Activated CD4-positive, alpha-beta T cell treated with anti-CD3 and anti-CD28 coated beads for 36 hours (primary cell): ENCODE measurements at regions not wholly inside any gene's neighbourhood (a gene's known extent, or its start where the extent isn't known, plus 50 kb on each side); places are given as distances from the start of the nearest gene placed in this dataset.
"Not testable (repeated sequence)": the region's sequence is repeated elsewhere in the genome, so short reads cannot be mapped to it uniquely, and the experiment has no call there.

Source experiments
- ATAC-seq: fragments of 200-7000 bp; cut with Tn5 transposase; one replicate; pipeline ENCODE4 v1.10.0; 2021; ENCODE audit warnings: mild to moderate bottlenecking, moderate library complexity
- CTCF ChIA-PET: fragments of 350-600 bp; sonication (Branson Sonifier 250); formaldehyde crosslinking; loops from one replicate; lab custom pipeline; 2021; ENCODE audit warnings: antibody characterized with exemption; lab: Charles Lee
- POLR2A ChIA-PET: fragments of 350-600 bp; sonication (Branson Sonifier 250); formaldehyde crosslinking; loops from one replicate; lab custom pipeline; 2021; ENCODE audit warnings: antibody characterized with exemption, inconsistent platforms; lab: Charles Lee
- DNase-seq: peaks from one replicate; pipeline ENCODE4 v3.0.0-alpha.2; 2020
- H3K27ac Mint-ChIP-seq: one replicate; pipeline ENCODE4 v1.8.0; 2021; ENCODE audit warnings: mixed read lengths
- H3K27me3 Mint-ChIP-seq: one replicate; pipeline ENCODE4 v1.8.0; 2021; ENCODE audit warnings: mixed read lengths
- H3K36me3 Mint-ChIP-seq: one replicate; pipeline ENCODE4 v1.8.0; 2021; ENCODE audit warnings: low read depth, mixed read lengths
- H3K4me1 Mint-ChIP-seq: one replicate; pipeline ENCODE4 v1.8.0; 2021; ENCODE audit warnings: mixed read lengths
- H3K4me3 Mint-ChIP-seq: one replicate; pipeline ENCODE4 v1.8.0; 2021; ENCODE audit warnings: mild to moderate bottlenecking, moderate library complexity, mixed read lengths
- H3K9me3 Mint-ChIP-seq: one replicate; pipeline ENCODE4 v1.8.0; 2021; ENCODE audit warnings: low read depth, mixed read lengths
- intact Hi-C, 2 experiments: fragments of 100-400 bp; cut with DNase I in 1 of 2; cut with micrococcal nuclease in 1 of 2; formaldehyde crosslinking; loops; one replicate each; pipeline versions ENCODE4 v1.14.2 to v1.15.1; 2022 to 2024; cut with DNase I, micrococcal nuclease

DNA sequence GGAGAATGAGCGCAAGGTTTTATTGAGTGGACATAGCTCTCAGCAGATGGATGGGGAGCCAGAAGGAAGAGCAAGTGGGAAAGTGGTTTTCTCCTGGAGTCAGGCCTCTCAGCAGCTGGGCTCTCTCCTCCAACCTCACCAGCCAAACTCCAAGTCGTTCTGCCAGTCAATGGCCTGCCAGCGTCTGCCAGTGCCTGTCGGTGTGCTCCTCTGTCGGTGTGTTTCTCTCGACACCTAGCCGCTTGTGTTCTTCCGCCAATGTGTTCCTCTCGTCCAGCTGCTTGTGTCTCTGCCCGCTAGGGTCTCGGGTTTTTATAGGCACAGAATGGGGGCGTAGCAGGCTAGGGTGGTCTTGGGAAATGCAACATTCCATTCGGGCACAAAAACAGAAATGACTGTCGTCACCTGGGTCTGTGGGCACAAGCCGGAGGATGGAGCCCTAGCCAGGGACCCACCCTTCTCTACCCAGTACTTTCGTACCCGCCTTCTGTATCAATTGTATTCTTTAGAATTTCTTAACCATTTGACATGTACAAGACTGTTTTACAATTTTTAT lies 1365.4 kb downstream of the FSCB start:
- Mint-ChIP-seq H3K27me3 (no peaks in the 10 kb centered on the region), H3K36me3 (no peaks in the 10 kb centered on the region)
- intact Hi-C loops: no loop called here

DNA sequence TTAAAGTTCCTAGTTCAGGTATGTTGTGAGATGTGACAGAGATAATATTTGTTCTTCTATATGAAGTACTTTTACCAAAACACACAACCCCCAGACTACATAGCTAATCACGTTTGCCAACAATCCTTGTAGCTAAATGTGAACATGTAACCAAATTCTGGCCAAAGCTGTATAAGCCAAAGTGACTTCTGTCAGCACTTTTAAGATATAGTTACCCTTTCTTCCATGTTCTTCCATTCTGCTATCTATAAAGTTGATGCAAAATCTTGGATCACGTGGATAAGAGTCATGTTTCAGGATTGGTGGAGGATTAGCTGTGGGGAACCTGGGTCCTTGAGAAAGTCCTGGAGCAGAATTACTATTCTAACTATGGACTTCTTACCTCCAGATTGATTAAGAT lies 1366.6 kb downstream of the FSCB start:
- no peaks in the 10 kb centered on the region for H3K4me1 Mint-ChIP-seq
- no peaks in the 10 kb centered on the region for H3K27me3 Mint-ChIP-seq

More for the DNA sequence above, 1365.4 kb downstream of the FSCB start:
- DNase-seq (no peak), ATAC-seq (no peak)
- no peak overlapping the region for H3K4me3 Mint-ChIP-seq
- no peak overlapping the region for H3K27ac Mint-ChIP-seq
- ChIA-PET POLR2A (no interaction called here), CTCF (no interaction called here)
- H3K4me1 Mint-ChIP-seq: no peaks in the 10 kb centered on the region
- peaks cover 9% of the 10 kb centered on the region for H3K9me3 Mint-ChIP-seq

DNA sequence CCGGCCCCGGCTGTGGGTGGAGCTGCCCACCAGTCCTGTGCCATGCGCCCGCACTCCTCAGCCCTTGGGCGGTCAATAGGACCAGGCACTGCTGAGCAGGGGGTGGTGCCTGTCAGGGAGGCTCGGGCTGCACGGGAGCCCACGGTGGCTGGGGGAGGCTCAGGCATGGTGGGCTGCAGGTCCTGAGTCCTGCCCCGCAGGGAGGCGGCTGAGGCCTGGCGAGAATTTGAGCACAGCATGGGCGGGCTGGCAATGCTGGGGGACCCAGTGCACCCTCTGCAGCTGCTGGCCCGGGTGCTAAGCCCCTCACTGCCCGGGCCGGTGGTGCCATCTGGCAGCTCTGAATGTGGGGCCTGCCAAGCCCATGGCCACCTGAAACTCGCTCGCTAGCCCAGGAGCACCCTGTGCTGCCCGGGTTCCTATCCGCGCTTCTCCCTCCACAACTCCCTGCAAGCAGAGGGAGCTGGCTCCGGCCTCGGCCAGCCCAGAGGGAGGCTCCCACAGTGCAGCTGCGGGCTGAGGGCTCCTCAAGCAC lies 1371.1 kb downstream of the FSCB start:
- no peaks in the 10 kb centered on the region for H3K4me1 Mint-ChIP-seq
- H3K27ac Mint-ChIP-seq: no peak overlapping the region
- H3K4me3 Mint-ChIP-seq: no peak overlapping the region
- ChIA-PET POLR2A (no interaction called here), CTCF (no interaction called here)
- no peak for ATAC-seq
- no peak for DNase-seq
- H3K9me3 Mint-ChIP-seq: peaks cover 13% of the 10 kb centered on the region
- no peaks in the 10 kb centered on the region for H3K36me3 Mint-ChIP-seq
- no peaks in the 10 kb centered on the region for H3K27me3 Mint-ChIP-seq
- intact Hi-C loops: no loop called here

More for the DNA sequence above, 1366.6 kb downstream of the FSCB start:
- Mint-ChIP-seq H3K9me3 (peaks cover 11% of the 10 kb centered on the region), H3K36me3 (no peaks in the 10 kb centered on the region), H3K4me3 (no peak overlapping the region), H3K27ac (no peak overlapping the region)
- POLR2A ChIA-PET: no interaction called here
- intact Hi-C loops: no loop called here
- ATAC-seq (no peak), DNase-seq (no peak)
- CTCF ChIA-PET: interaction anchor here (0.6 kb wide), 1 partner anchor 159 kb away, joined by 3 read pairs; no protein-coding TSS in a partner anchor

DNA sequence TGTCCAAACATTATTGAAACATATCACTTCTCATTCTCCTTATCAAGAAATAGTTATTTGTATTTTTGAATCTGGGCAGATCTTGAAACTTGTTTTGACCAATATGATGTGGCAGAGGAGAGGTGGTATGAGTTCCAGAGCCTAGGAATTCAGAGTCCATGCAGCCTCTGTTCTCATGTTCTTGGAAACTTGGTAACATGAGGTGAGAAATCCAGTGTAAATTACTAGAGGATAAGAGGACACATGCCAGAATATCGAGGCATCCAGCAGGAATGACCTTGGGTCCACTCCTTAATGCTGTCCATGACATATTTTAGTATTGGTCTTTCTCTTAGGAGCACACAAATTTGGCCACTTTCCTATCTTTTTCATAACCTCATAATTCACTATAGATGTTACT lies 1374.6 kb downstream of the FSCB start:
- CTCF ChIA-PET: no interaction called here

DNA sequence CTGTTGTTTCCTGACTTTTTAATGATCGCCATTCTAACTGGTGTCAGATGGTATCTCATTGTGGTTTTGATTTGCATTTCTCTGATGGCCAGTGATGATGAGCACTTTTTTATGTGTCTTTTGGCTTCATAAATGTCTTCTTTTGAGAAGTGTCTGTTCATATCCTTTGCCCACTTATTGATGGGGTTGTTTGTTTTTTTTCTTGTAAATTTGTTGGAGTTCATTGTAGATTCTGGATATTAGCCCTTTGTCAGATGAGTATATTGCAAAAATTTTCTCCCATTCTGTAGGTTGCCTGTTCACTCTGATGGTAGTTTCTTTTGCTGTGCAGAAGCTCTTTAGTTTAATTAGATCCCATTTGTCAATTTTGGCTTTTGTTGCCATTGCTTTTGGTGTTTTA lies 1378.7 kb downstream of the FSCB start:
- DNase-seq, H3K27ac Mint-ChIP-seq, ATAC-seq, CTCF ChIA-PET, POLR2A ChIA-PET, H3K36me3 Mint-ChIP-seq, intact Hi-C loops, H3K9me3 Mint-ChIP-seq, H3K4me1 Mint-ChIP-seq, H3K27me3 Mint-ChIP-seq, H3K4me3 Mint-ChIP-seq: not testable (repeated sequence)

More for the DNA sequence above, 1374.6 kb downstream of the FSCB start:
- DNase-seq: no peak
- H3K27ac Mint-ChIP-seq: no peak overlapping the region
- ATAC-seq: no peak
- intact Hi-C loops: no loop called here
- no peaks in the 10 kb centered on the region for H3K4me1 Mint-ChIP-seq
- H3K9me3 Mint-ChIP-seq: peaks cover 10% of the 10 kb centered on the region
- H3K4me3 Mint-ChIP-seq: no peak overlapping the region
- H3K27me3 Mint-ChIP-seq: no peaks in the 10 kb centered on the region
- POLR2A ChIA-PET: no interaction called here
- no peaks in the 10 kb centered on the region for H3K36me3 Mint-ChIP-seq

DNA sequence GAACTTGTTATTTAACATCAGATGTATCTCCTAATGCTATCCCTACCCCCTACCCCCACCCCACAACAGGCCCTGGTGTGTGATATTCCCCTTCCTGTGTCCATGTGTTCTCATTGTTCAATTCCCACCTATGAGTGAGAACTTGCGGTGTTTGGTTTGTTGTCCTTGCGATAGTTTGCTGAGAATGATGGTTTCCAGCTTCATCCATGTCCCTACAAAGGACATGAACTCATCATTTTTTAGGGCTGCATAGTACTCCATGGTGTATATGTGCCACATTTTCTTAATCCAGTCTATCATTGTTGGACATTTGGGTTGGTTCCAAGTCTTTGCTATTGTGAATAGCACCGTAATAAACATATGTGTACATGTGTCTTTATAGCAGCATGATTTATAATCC lies 1379.2 kb downstream of the FSCB start:
- H3K27ac Mint-ChIP-seq, POLR2A ChIA-PET, H3K9me3 Mint-ChIP-seq, ATAC-seq, CTCF ChIA-PET, H3K4me1 Mint-ChIP-seq, H3K36me3 Mint-ChIP-seq, DNase-seq, H3K4me3 Mint-ChIP-seq, H3K27me3 Mint-ChIP-seq, intact Hi-C loops: not testable (repeated sequence)

DNA sequence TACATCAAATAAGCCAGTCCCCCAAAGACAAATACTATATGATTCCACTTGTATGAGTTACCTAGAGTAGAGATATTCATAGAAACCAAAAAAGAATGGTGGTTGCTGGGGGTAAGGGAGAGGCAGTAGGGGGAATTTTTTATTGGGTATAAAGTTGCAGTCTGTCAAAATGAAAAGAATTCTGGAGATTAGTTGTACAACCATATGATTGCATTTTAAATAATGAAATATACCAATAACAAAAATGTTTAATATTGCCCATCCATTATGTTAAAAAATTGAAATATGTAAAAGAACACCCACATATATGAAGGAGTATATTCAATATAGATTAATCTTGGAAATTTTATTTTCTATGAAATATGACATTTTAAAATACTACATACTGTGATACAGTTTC lies 1383.5 kb downstream of the FSCB start:
- intact Hi-C loops: no loop called here
- no peaks in the 10 kb centered on the region for H3K36me3 Mint-ChIP-seq
- no peak for ATAC-seq
- H3K4me1 Mint-ChIP-seq: no peaks in the 10 kb centered on the region
- CTCF ChIA-PET: no interaction called here
- DNase-seq: no peak
- H3K27me3 Mint-ChIP-seq: no peaks in the 10 kb centered on the region
- no peak overlapping the region for H3K27ac Mint-ChIP-seq
- H3K4me3 Mint-ChIP-seq: no peak overlapping the region
- POLR2A ChIA-PET: no interaction called here
- H3K9me3 Mint-ChIP-seq: peaks cover 3% of the 10 kb centered on the region

DNA sequence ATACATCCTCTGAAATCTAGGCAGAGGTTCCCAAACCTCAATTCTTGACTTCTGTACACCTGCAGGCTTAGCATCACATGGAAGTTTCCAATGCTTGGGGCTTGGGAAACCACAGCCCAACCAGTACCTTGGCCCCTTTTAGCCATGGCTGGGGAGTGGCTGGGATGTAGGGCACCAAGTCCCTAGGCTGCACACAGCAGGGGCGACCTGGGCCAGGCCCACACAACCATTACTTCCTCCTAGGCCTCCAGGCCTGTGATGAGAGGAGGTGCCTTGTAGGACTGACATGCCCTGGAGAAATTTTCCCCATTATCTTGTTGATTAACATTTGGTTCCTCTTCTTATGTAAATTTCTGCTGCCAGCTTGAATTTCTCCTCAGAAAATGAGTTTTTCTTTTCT lies 1387.4 kb downstream of the FSCB start:
- POLR2A ChIA-PET: no interaction called here
- no peaks in the 10 kb centered on the region for H3K27me3 Mint-ChIP-seq
- no peak for ATAC-seq
- no peak overlapping the region for H3K4me3 Mint-ChIP-seq
- CTCF ChIA-PET: no interaction called here
- DNase-seq: no peak
- no peaks in the 10 kb centered on the region for H3K36me3 Mint-ChIP-seq
- intact Hi-C loops: no loop called here
- H3K4me1 Mint-ChIP-seq: no peaks in the 10 kb centered on the region
- no peak overlapping the region for H3K27ac Mint-ChIP-seq
- peaks cover 3% of the 10 kb centered on the region for H3K9me3 Mint-ChIP-seq

DNA sequence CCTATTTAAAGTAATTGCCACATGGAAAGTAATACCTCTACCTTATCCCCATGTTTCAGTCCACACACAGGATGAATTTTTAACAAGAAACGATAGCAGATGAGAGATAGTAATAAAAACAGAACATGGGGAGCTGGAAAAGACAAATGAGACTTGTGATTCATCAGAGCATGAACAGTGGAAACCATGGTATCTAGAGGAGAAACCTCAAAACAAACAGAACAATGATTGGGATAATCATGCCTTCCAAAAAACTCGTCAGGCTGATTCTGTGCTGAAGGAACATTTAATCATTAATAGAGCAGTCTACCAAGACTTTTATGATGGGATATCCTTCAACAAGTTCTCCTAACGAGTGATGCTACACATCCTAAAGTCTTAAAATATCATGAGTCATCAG lies 1390.7 kb downstream of the FSCB start:
- Mint-ChIP-seq H3K36me3 (no peaks in the 10 kb centered on the region), H3K27me3 (no peaks in the 10 kb centered on the region), H3K9me3 (peaks cover 3% of the 10 kb centered on the region), H3K4me3 (no peak overlapping the region), H3K4me1 (no peaks in the 10 kb centered on the region), H3K27ac (no peak overlapping the region)
- intact Hi-C loops: no loop called here
- POLR2A ChIA-PET: no interaction called here
- DNase-seq (no peak), ATAC-seq (no peak)
- CTCF ChIA-PET: no interaction called here

DNA sequence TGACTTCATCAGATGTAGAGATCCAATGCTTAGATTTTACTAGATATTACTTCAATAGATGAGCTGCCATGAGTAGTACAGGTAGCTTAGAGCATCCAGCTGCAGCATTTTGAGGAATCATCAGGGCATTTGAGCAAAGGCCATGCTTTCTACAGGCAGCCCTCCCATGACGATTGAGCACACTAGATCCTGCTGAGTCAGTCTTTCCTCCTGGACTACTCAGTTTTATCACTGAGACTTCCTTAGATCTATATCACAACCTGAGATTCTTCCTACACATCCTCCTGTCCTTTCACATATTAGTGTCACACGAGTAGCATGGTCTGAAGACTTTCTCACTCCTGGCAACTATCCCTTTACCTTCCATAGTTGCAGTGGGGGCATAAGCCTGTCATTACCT lies 1401.8 kb downstream of the FSCB start:
- no peak overlapping the region for H3K27ac Mint-ChIP-seq
- ChIA-PET CTCF (no interaction called here), POLR2A (no interaction called here)
- H3K27me3 Mint-ChIP-seq: no peaks in the 10 kb centered on the region
- H3K4me3 Mint-ChIP-seq: no peak overlapping the region
- peaks cover 26% of the 10 kb centered on the region for H3K9me3 Mint-ChIP-seq
- DNase-seq (no peak), ATAC-seq (no peak)
- H3K36me3 Mint-ChIP-seq: no peaks in the 10 kb centered on the region
- H3K4me1 Mint-ChIP-seq: no peaks in the 10 kb centered on the region
- intact Hi-C loops: no loop called here

DNA sequence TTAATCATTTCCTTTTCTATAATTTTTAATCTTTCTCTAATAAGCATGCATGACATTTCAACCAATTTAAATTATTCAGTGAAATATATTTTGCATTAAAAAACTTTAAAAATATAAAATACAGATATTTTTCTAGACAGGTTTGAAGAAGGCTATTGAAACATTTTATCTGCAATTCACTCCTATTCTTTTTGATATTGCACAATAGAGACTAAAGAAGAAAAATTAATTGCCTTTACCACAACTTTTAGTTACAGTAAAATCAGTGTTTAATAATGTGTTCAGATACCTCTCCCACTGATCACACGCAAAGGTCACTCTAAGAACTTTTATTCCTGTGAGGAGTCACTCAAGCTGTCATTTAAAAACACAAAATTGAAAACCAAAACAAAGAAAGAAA lies 1416.7 kb downstream of the FSCB start:
- ChIA-PET POLR2A (no interaction called here), CTCF (no interaction called here)
- no peak for DNase-seq
- Mint-ChIP-seq H3K27ac (no peak overlapping the region), H3K36me3 (no peaks in the 10 kb centered on the region), H3K4me1 (no peaks in the 10 kb centered on the region), H3K27me3 (no peaks in the 10 kb centered on the region), H3K4me3 (no peak overlapping the region), H3K9me3 (peaks cover 12% of the 10 kb centered on the region)
- intact Hi-C loops: no loop called here
- no peak for ATAC-seq

DNA sequence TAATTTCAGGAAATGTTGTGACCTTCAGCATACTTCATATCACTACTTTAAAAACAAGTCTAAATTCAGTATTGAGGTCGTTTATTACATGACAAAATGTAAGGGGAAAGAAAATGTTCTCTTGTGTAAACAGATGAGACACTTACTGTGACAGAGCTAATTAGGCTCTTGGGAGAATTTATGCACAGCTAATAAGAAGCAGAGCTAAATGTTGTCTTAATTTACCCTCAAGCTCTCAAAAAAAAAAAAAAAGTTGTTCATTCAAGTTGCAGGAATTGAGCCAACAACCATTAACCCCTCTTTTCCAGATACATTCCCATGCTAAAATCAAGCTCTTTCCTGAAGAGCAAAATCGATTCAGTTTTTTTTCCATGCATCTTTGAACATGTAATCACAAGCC lies 1419.4 kb downstream of the FSCB start:
- H3K36me3 Mint-ChIP-seq: no peaks in the 10 kb centered on the region
- ATAC-seq (no peak), DNase-seq (no peak)
- intact Hi-C loops: no loop called here
- POLR2A ChIA-PET: no interaction called here
- H3K27me3 Mint-ChIP-seq: no peaks in the 10 kb centered on the region
- CTCF ChIA-PET: interaction anchor here (0.7 kb wide), 1 partner anchor 888 kb away, joined by 4 read pairs; no protein-coding TSS in a partner anchor
- peaks cover 5% of the 10 kb centered on the region for H3K9me3 Mint-ChIP-seq
- no peak overlapping the region for H3K27ac Mint-ChIP-seq
- no peak overlapping the region for H3K4me3 Mint-ChIP-seq
- no peaks in the 10 kb centered on the region for H3K4me1 Mint-ChIP-seq
